ENCODE measurements at regions not wholly inside any gene's neighbourhood (a gene's known extent, or its start where the extent isn't known, plus 50 kb on each side); places are given as distances from the start of the nearest gene placed in this dataset.

DNA sequence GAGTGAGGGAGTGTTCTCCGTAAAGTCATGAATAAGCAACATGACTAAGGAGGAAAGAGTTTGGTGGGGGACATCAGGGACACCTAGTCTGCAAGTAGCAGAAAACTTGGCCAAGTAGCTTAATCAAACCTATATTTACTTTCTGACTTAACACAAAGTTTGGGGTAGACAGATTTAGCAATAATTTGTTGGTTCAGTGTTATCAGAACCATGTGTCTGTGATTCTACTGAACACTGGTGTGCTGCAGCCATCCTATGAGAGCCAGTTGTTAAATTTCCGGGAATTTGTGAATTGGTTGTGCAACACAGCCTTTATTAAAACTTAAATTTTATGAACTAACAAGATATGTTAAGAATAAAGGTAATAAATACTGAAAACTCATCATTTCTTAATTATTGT, 469.3 kb downstream of the C4orf33 start:
- no peak for TF ChIP-seq POLR2A (IDR thresholded peaks at IDR 0.05)
- TF ChIP-seq, protein P1, sequence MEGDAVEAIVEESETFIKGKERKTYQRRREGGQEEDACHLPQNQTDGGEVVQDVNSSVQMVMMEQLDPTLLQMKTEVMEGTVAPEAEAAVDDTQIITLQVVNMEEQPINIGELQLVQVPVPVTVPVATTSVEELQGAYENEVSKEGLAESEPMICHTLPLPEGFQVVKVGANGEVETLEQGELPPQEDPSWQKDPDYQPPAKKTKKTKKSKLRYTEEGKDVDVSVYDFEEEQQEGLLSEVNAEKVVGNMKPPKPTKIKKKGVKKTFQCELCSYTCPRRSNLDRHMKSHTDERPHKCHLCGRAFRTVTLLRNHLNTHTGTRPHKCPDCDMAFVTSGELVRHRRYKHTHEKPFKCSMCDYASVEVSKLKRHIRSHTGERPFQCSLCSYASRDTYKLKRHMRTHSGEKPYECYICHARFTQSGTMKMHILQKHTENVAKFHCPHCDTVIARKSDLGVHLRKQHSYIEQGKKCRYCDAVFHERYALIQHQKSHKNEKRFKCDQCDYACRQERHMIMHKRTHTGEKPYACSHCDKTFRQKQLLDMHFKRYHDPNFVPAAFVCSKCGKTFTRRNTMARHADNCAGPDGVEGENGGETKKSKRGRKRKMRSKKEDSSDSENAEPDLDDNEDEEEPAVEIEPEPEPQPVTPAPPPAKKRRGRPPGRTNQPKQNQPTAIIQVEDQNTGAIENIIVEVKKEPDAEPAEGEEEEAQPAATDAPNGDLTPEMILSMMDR (IDR thresholded peaks at IDR 0.05): no peak
